ENCODE measurements at regions not wholly inside any gene's neighbourhood (a gene's known extent, or its start where the extent isn't known, plus 50 kb on each side); places are given as distances from the start of the nearest gene placed in this dataset.

DNA sequence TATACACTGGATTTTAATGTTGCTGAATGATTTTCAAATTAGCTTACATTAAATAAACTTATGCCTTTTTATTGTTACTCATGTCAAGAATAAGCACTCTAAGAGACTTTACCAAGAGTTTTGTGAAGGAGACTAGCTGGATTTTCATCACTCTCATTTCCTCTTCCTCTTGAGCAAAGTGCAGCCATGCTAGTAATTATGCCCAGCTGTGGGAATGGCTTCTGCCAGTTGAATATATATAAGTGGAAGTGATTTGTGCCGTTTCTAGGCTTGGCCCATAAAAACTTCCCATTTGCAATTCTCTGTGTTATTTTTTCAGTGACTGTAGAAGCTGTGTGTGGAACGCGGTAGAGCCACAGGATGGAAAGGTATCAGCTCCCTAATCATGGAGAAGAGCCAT is 255.8 kb downstream of the HDGFL1 start:
- intact Hi-C loops (cut with DNase I) = no loop called here
- Histone ChIP-seq H3K4me1 (no peaks in the 10 kb centered on the region), H3K4me3 (no peak overlapping the region), H3K27me3 (no peaks in the 10 kb centered on the region), H3K9ac (ENCODE audit: low read depth in 2 of 2, low read length in 2 of 2) (no peak overlapping the region), H3K9me3 (no peaks in the 10 kb centered on the region), H3K27ac (no peak overlapping the region), H3K36me3 (no peaks in the 10 kb centered on the region)
- no peak for DNase-seq
- TF ChIP-seq, protein P1, sequence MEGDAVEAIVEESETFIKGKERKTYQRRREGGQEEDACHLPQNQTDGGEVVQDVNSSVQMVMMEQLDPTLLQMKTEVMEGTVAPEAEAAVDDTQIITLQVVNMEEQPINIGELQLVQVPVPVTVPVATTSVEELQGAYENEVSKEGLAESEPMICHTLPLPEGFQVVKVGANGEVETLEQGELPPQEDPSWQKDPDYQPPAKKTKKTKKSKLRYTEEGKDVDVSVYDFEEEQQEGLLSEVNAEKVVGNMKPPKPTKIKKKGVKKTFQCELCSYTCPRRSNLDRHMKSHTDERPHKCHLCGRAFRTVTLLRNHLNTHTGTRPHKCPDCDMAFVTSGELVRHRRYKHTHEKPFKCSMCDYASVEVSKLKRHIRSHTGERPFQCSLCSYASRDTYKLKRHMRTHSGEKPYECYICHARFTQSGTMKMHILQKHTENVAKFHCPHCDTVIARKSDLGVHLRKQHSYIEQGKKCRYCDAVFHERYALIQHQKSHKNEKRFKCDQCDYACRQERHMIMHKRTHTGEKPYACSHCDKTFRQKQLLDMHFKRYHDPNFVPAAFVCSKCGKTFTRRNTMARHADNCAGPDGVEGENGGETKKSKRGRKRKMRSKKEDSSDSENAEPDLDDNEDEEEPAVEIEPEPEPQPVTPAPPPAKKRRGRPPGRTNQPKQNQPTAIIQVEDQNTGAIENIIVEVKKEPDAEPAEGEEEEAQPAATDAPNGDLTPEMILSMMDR (IDR thresholded peaks at IDR 0.05) = no peak

- no peaks in the 10 kb centered on the region for H3K9me3 ChIP-seq
- H3K27me3 ChIP-seq = no peaks in the 10 kb centered on the region
- TF ChIP-seq, protein P1 (IDR thresholded peaks at IDR 0.05) = no peak
- intact Hi-C loops (cut with DNase I) = no loop called here
- H3K4me1 ChIP-seq = no peaks in the 10 kb centered on the region
- no peak overlapping the region for H3K9ac ChIP-seq (ENCODE audit: low read depth in 2 of 2, low read length in 2 of 2)
- no peak for DNase-seq
- H3K4me3 ChIP-seq = no peak overlapping the region
- H3K36me3 ChIP-seq = no peaks in the 10 kb centered on the region
- H3K27ac ChIP-seq = no peak overlapping the region
Measured at GRCh38 chr6:22826961-22827360, 257.6 kb downstream of the HDGFL1 start.

DNA sequence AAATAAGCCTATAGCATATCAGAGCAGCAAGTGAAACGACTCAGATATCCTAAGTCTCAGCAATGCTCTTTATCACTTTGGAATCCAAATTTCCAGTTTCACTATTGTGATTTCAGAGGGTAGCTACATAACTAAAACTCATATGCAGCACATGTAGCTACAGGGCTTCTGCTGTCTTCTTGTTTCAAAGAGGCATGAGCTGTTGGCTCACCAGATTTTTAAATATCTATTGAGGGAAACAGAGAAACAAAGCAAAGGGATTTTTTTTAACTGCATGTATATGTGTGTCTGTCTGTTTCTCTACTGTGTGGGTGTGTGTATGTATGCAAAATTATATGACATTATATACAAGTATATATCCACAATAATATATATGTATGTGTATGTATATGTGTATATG is 258.4 kb downstream of the HDGFL1 start:
- no peaks in the 10 kb centered on the region for H3K4me1 ChIP-seq
- H3K36me3 ChIP-seq = no peaks in the 10 kb centered on the region
- H3K27ac ChIP-seq = no peak overlapping the region
- no peak overlapping the region for H3K4me3 ChIP-seq
- H3K9ac ChIP-seq (ENCODE audit: low read depth in 2 of 2, low read length in 2 of 2) = no peak overlapping the region
- no peaks in the 10 kb centered on the region for H3K27me3 ChIP-seq
- intact Hi-C loops (cut with DNase I) = no loop called here
- no peaks in the 10 kb centered on the region for H3K9me3 ChIP-seq
- TF ChIP-seq, protein P1 (IDR thresholded peaks at IDR 0.05) = no peak
- no peak for DNase-seq

DNA sequence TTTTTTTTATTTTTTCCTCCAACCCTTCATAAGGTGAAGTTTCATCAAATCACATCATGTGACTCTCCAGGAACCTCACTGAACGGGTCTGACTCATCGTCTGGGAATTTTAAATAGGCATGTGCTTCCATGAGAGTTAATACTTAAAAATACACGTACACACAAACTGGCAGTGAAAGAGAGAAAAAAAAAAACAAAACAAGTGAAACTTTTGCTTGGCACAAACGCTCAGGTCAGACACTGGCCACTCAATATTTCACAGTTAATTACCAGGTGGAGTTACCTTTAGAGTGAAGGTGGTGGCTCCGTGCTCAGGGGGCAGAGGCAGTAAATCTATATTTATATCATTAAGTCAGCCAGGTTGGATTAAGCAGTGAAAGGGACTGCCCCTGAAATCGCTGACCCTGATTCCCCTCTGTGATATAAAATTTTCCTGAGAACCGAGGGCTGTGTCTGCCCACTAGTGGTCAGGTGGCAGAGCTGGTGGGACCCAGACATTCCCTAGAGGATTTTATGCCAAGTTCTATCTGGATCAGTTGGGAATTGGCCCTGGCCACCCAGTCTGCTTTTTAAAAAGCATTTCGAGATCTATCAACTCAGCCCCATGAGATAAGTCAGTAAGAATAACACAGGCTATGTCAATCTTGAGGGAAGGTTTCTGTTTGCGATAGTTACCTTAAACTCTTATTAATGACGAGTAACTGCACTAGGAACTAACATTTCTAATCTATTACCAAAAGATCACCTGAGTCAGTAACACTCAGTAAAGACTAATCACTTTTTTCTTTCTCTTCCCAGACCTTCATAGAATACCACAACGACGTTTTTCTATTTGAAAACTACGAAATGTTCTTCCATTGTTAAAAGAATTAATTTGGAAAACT is 259.1 kb downstream of the HDGFL1 start:
- DNase-seq = peak; percentile 23
- no peak overlapping the region for H3K4me3 ChIP-seq
- no peaks in the 10 kb centered on the region for H3K27me3 ChIP-seq
- TF ChIP-seq, protein P1 (IDR thresholded peaks at IDR 0.05) = peak; percentile 34
- no peak overlapping the region for H3K27ac ChIP-seq
- H3K9me3 ChIP-seq = no peaks in the 10 kb centered on the region
- no peaks in the 10 kb centered on the region for H3K36me3 ChIP-seq
- H3K4me1 ChIP-seq = no peaks in the 10 kb centered on the region
- intact Hi-C loops (cut with DNase I) = no loop called here
- H3K9ac ChIP-seq (ENCODE audit: low read depth in 2 of 2, low read length in 2 of 2) = no peak overlapping the region

DNA sequence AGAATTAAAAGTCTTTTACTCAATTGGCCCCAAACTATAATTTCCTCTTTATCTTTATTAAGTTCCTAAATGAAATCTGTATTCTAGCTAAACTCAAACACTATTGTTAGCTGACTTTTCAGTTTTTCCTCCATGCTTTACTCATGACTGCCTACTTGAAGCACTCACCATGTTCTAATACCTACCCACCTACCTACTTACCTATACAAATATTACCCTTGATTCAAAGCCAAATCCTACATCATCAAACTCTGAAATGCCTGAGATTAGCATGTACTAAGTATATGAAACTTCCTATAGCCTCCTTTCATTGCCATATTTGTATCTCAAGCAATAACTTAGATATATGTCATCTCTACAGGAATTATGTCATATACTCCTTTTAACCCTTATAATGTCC is 259.7 kb downstream of the HDGFL1 start:
- no peak overlapping the region for H3K27ac ChIP-seq
- H3K27me3 ChIP-seq = no peaks in the 10 kb centered on the region
- no peak overlapping the region for H3K9ac ChIP-seq (ENCODE audit: low read depth in 2 of 2, low read length in 2 of 2)
- H3K36me3 ChIP-seq = no peaks in the 10 kb centered on the region
- intact Hi-C loops (cut with DNase I) = no loop called here
- H3K9me3 ChIP-seq = no peaks in the 10 kb centered on the region
- no peak for DNase-seq
- TF ChIP-seq, protein P1 (IDR thresholded peaks at IDR 0.05) = no peak
- H3K4me1 ChIP-seq = no peaks in the 10 kb centered on the region
- H3K4me3 ChIP-seq = no peak overlapping the region
